ENCODE measurements at regions not wholly inside any gene's neighbourhood (a gene's known extent, or its start where the extent isn't known, plus 50 kb on each side); places are given as distances from the start of the nearest gene placed in this dataset.

- no peak for TF ChIP-seq CTCF (IDR thresholded peaks at IDR 0.05)
- no peak for TF ChIP-seq POLR2A (IDR thresholded peaks at IDR 0.05)
These were observed 694.4 kb upstream of the ALCAM start for GRCh38 chr3:104672331-104672730.
